Testis (tissue), 2 donors: ENCODE measurements at regions not wholly inside any gene's neighbourhood (a gene's known extent, or its start where the extent isn't known, plus 50 kb on each side); places are given as distances from the start of the nearest gene placed in this dataset.
"Not testable (repeated sequence)": the region's sequence is repeated elsewhere in the genome, so short reads cannot be mapped to it uniquely, and the experiment has no call there.

Experiments
- POLR2A ChIP-seq: fragments of 450-650 bp; IDR thresholded peaks from one replicate; pipeline ENCODE4 v1.6.1; 2017; ENCODE audit warnings: antibody characterized with exemption, mild to moderate bottlenecking, moderate library complexity
- TF ChIP-seq, protein P1 (sequence below), 3 experiments: fragments of 450-650 bp in 2 of 3; fragments of 200-600 bp in 1 of 3; sonication (generic) in 1 of 3; IDR thresholded peaks; one replicate each; pipeline ENCODE4 v1.5.1; 2016 to 2019; ENCODE audit warnings: antibody characterized with exemption in 3 of 3, mild to moderate bottlenecking in 2 of 3, moderate library complexity in 1 of 3

GRCh38 chr20:47846651-47847050, 61.4 kb upstream of the SULF2 start:
- TF ChIP-seq, protein P1, sequence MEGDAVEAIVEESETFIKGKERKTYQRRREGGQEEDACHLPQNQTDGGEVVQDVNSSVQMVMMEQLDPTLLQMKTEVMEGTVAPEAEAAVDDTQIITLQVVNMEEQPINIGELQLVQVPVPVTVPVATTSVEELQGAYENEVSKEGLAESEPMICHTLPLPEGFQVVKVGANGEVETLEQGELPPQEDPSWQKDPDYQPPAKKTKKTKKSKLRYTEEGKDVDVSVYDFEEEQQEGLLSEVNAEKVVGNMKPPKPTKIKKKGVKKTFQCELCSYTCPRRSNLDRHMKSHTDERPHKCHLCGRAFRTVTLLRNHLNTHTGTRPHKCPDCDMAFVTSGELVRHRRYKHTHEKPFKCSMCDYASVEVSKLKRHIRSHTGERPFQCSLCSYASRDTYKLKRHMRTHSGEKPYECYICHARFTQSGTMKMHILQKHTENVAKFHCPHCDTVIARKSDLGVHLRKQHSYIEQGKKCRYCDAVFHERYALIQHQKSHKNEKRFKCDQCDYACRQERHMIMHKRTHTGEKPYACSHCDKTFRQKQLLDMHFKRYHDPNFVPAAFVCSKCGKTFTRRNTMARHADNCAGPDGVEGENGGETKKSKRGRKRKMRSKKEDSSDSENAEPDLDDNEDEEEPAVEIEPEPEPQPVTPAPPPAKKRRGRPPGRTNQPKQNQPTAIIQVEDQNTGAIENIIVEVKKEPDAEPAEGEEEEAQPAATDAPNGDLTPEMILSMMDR (IDR thresholded peaks at IDR 0.05): not testable (repeated sequence)
- TF ChIP-seq POLR2A: not testable (repeated sequence)
